Stimulated activated CD4-positive, alpha-beta T cell treated with anti-CD3 and anti-CD28 coated beads, Interleukin-15, amount 100 ng/mL, for 48 hours (primary cell): ENCODE measurements at regions not wholly inside any gene's neighbourhood (a gene's known extent, or its start where the extent isn't known, plus 50 kb on each side); places are given as distances from the start of the nearest gene placed in this dataset.
"Not testable (repeated sequence)": the region's sequence is repeated elsewhere in the genome, so short reads cannot be mapped to it uniquely, and the experiment has no call there.

ENCODE experiments used
- DNase-seq, 2 donors: peaks; one replicate each; pipeline ENCODE4 v3.0.0-alpha.2; 2020; ENCODE audit warnings: low read depth in 2 of 2

GRCh38 chr4:105042451-105042850 is 104.2 kb upstream of the TET2 start:
- no peak for DNase-seq

GRCh38 chr4:105050896-105051295 is 95.8 kb upstream of the TET2 start:
- DNase-seq = no peak

- no peak for DNase-seq
Measured at GRCh38 chr4:105057370-105058105, 89.1 kb upstream of the TET2 start.

- no peak for DNase-seq
Measured at GRCh38 chr4:105058177-105058812, 88.4 kb upstream of the TET2 start.

- DNase-seq = no peak
Measured at GRCh38 chr4:105059337-105059736, 87.3 kb upstream of the TET2 start.

- DNase-seq = peak in 1 of 2 donors; percentile 16
Measured at GRCh38 chr4:105060628-105061027, 86.0 kb upstream of the TET2 start.

- peak in 1 of 2 donors; percentile 18 for DNase-seq
Measured at GRCh38 chr4:105061136-105061696, 85.5 kb upstream of the TET2 start.

- no peak for DNase-seq
Measured at GRCh38 chr4:105061731-105062130, 84.9 kb upstream of the TET2 start.

- no peak for DNase-seq
Measured at GRCh38 chr4:105066401-105066800, 80.3 kb upstream of the TET2 start.

GRCh38 chr4:105067431-105067830 is 79.2 kb upstream of the TET2 start:
- DNase-seq = no peak

GRCh38 chr4:105067946-105068345 is 78.7 kb upstream of the TET2 start:
- DNase-seq = no peak

- no peak for DNase-seq
Measured at GRCh38 chr4:105068516-105068915, 78.2 kb upstream of the TET2 start.

GRCh38 chr4:105072095-105072494 is 74.6 kb upstream of the TET2 start:
- DNase-seq = not testable (repeated sequence)

- DNase-seq = no peak
Measured at GRCh38 chr4:105074097-105074496, 72.6 kb upstream of the TET2 start.

- no peak for DNase-seq
Measured at GRCh38 chr4:105075045-105075444, 71.6 kb upstream of the TET2 start.

GRCh38 chr4:105088110-105088879 is 58.4 kb upstream of the TET2 start:
- DNase-seq = no peak

GRCh38 chr4:105092356-105092755 is 54.3 kb upstream of the TET2 start:
- no peak for DNase-seq

GRCh38 chr4:105092768-105093167 is 53.9 kb upstream of the TET2 start:
- DNase-seq = no peak

- no peak for DNase-seq
Measured at GRCh38 chr4:105093975-105094374, 52.7 kb upstream of the TET2 start.
